ENCODE measurements at regions not wholly inside any gene's neighbourhood (a gene's known extent, or its start where the extent isn't known, plus 50 kb on each side); places are given as distances from the start of the nearest gene placed in this dataset.

GRCh38 chr7:35398518-35398917, 144.6 kb upstream of the TBX20 start:
- Histone ChIP-seq H3K9me3 (ENCODE audit: control insufficient read depth in 2 of 2, insufficient read depth in 1 of 2, low read length in 1 of 2) (no peaks in the 10 kb centered on the region), H3K27ac (ENCODE audit: low read depth in 1 of 2, low read length in 1 of 2) (no peak overlapping the region), H3K4me3 (ENCODE audit: low read length in 2 of 2) (no peak overlapping the region), H3K36me3 (ENCODE audit: control insufficient read depth in 2 of 2, insufficient read depth in 2 of 2, low read length in 1 of 2) (no peaks in the 10 kb centered on the region), H3K27me3 (ENCODE audit: control insufficient read depth in 2 of 2, insufficient read depth in 1 of 2, low read length in 1 of 2) (no peaks in the 10 kb centered on the region), H3K4me1 (ENCODE audit: control insufficient read depth in 2 of 2, insufficient read depth in 2 of 2, low read length in 2 of 2) (no peaks in the 10 kb centered on the region)
- no peak for DNase-seq (ENCODE audit: low read depth in 6 of 9, low spot score in 9 of 9)
- WGBS: 50% methylated on average over 4 of the region's 4 CpGs

- Histone ChIP-seq H3K4me3 (ENCODE audit: low read length in 2 of 2) (no peak overlapping the region), H3K36me3 (ENCODE audit: control insufficient read depth in 2 of 2, insufficient read depth in 2 of 2, low read length in 1 of 2) (no peaks in the 10 kb centered on the region), H3K27ac (ENCODE audit: low read depth in 1 of 2, low read length in 1 of 2) (no peak overlapping the region), H3K9me3 (ENCODE audit: control insufficient read depth in 2 of 2, insufficient read depth in 1 of 2, low read length in 1 of 2) (no peaks in the 10 kb centered on the region), H3K27me3 (ENCODE audit: control insufficient read depth in 2 of 2, insufficient read depth in 1 of 2, low read length in 1 of 2) (no peaks in the 10 kb centered on the region), H3K4me1 (ENCODE audit: control insufficient read depth in 2 of 2, insufficient read depth in 2 of 2, low read length in 2 of 2) (no peaks in the 10 kb centered on the region)
- WGBS: 85% methylated on average over 5 of the region's 5 CpGs
- no peak for DNase-seq (ENCODE audit: low read depth in 6 of 9, low spot score in 9 of 9)
Measured at GRCh38 chr7:35390146-35390545, 136.2 kb upstream of the TBX20 start.

GRCh38 chr7:35389636-35390035, 135.7 kb upstream of the TBX20 start:
- no peaks in the 10 kb centered on the region for H3K4me1 ChIP-seq (ENCODE audit: control insufficient read depth in 2 of 2, insufficient read depth in 2 of 2, low read length in 2 of 2)
- DNase-seq (ENCODE audit: low read depth in 6 of 9, low spot score in 9 of 9): no peak
- WGBS: 94% methylated on average over 3 of the region's 3 CpGs
- H3K36me3 ChIP-seq (ENCODE audit: control insufficient read depth in 2 of 2, insufficient read depth in 2 of 2, low read length in 1 of 2): no peaks in the 10 kb centered on the region
- no peak overlapping the region for H3K4me3 ChIP-seq (ENCODE audit: low read length in 2 of 2)
- no peak overlapping the region for H3K27ac ChIP-seq (ENCODE audit: low read depth in 1 of 2, low read length in 1 of 2)
- no peaks in the 10 kb centered on the region for H3K9me3 ChIP-seq (ENCODE audit: control insufficient read depth in 2 of 2, insufficient read depth in 1 of 2, low read length in 1 of 2)
- no peaks in the 10 kb centered on the region for H3K27me3 ChIP-seq (ENCODE audit: control insufficient read depth in 2 of 2, insufficient read depth in 1 of 2, low read length in 1 of 2)

- DNase-seq (ENCODE audit: low read depth in 6 of 9, low spot score in 9 of 9): no peak
- H3K4me3 ChIP-seq (ENCODE audit: low read length in 2 of 2): no peak overlapping the region
- no peaks in the 10 kb centered on the region for H3K27me3 ChIP-seq (ENCODE audit: control insufficient read depth in 2 of 2, insufficient read depth in 1 of 2, low read length in 1 of 2)
- H3K27ac ChIP-seq (ENCODE audit: low read depth in 1 of 2, low read length in 1 of 2): no peak overlapping the region
- no peaks in the 10 kb centered on the region for H3K4me1 ChIP-seq (ENCODE audit: control insufficient read depth in 2 of 2, insufficient read depth in 2 of 2, low read length in 2 of 2)
- WGBS: 96% methylated on average over 12 of the region's 12 CpGs
- H3K9me3 ChIP-seq (ENCODE audit: control insufficient read depth in 2 of 2, insufficient read depth in 1 of 2, low read length in 1 of 2): no peaks in the 10 kb centered on the region
- H3K36me3 ChIP-seq (ENCODE audit: control insufficient read depth in 2 of 2, insufficient read depth in 2 of 2, low read length in 1 of 2): no peaks in the 10 kb centered on the region
Measured at GRCh38 chr7:35386816-35387706, 133.2 kb upstream of the TBX20 start.

GRCh38 chr7:35386082-35386815, 132.3 kb upstream of the TBX20 start:
- no peaks in the 10 kb centered on the region for H3K27me3 ChIP-seq (ENCODE audit: control insufficient read depth in 2 of 2, insufficient read depth in 1 of 2, low read length in 1 of 2)
- H3K4me1 ChIP-seq (ENCODE audit: control insufficient read depth in 2 of 2, insufficient read depth in 2 of 2, low read length in 2 of 2): no peaks in the 10 kb centered on the region
- no peaks in the 10 kb centered on the region for H3K36me3 ChIP-seq (ENCODE audit: control insufficient read depth in 2 of 2, insufficient read depth in 2 of 2, low read length in 1 of 2)
- H3K9me3 ChIP-seq (ENCODE audit: control insufficient read depth in 2 of 2, insufficient read depth in 1 of 2, low read length in 1 of 2): no peaks in the 10 kb centered on the region
- WGBS: 96% methylated on average over 8 of the region's 8 CpGs
- no peak overlapping the region for H3K27ac ChIP-seq (ENCODE audit: low read depth in 1 of 2, low read length in 1 of 2)
- H3K4me3 ChIP-seq (ENCODE audit: low read length in 2 of 2): no peak overlapping the region
- no peak for DNase-seq (ENCODE audit: low read depth in 6 of 9, low spot score in 9 of 9)

GRCh38 chr7:35384761-35385700, 131.1 kb upstream of the TBX20 start:
- Histone ChIP-seq H3K27me3 (ENCODE audit: control insufficient read depth in 2 of 2, insufficient read depth in 1 of 2, low read length in 1 of 2) (no peaks in the 10 kb centered on the region), H3K4me3 (ENCODE audit: low read length in 2 of 2) (no peak overlapping the region), H3K27ac (ENCODE audit: low read depth in 1 of 2, low read length in 1 of 2) (no peak overlapping the region), H3K36me3 (ENCODE audit: control insufficient read depth in 2 of 2, insufficient read depth in 2 of 2, low read length in 1 of 2) (no peaks in the 10 kb centered on the region), H3K9me3 (ENCODE audit: control insufficient read depth in 2 of 2, insufficient read depth in 1 of 2, low read length in 1 of 2) (no peaks in the 10 kb centered on the region), H3K4me1 (ENCODE audit: control insufficient read depth in 2 of 2, insufficient read depth in 2 of 2, low read length in 2 of 2) (no peaks in the 10 kb centered on the region)
- WGBS: 94% methylated on average over 10 of the region's 10 CpGs
- DNase-seq (ENCODE audit: low read depth in 6 of 9, low spot score in 9 of 9): no peak

- Histone ChIP-seq H3K4me3 (ENCODE audit: low read length in 2 of 2) (no peak overlapping the region), H3K4me1 (ENCODE audit: control insufficient read depth in 2 of 2, insufficient read depth in 2 of 2, low read length in 2 of 2) (no peaks in the 10 kb centered on the region), H3K27ac (ENCODE audit: low read depth in 1 of 2, low read length in 1 of 2) (no peak overlapping the region), H3K27me3 (ENCODE audit: control insufficient read depth in 2 of 2, insufficient read depth in 1 of 2, low read length in 1 of 2) (no peaks in the 10 kb centered on the region), H3K9me3 (ENCODE audit: control insufficient read depth in 2 of 2, insufficient read depth in 1 of 2, low read length in 1 of 2) (peaks cover 0 to 3% of the 10 kb centered on the region in 2 donors), H3K36me3 (ENCODE audit: control insufficient read depth in 2 of 2, insufficient read depth in 2 of 2, low read length in 1 of 2) (no peaks in the 10 kb centered on the region)
- WGBS: 84% methylated on average over 6 of the region's 6 CpGs
- no peak for DNase-seq (ENCODE audit: low read depth in 6 of 9, low spot score in 9 of 9)
Measured at GRCh38 chr7:35380739-35381224, 126.9 kb upstream of the TBX20 start.

- DNase-seq (ENCODE audit: low read depth in 6 of 9, low spot score in 9 of 9): no peak
- WGBS: 96% methylated on average over 3 of the region's 3 CpGs
- H3K4me1 ChIP-seq (ENCODE audit: control insufficient read depth in 2 of 2, insufficient read depth in 2 of 2, low read length in 2 of 2): no peaks in the 10 kb centered on the region
- H3K4me3 ChIP-seq (ENCODE audit: low read length in 2 of 2): no peak overlapping the region
- no peaks in the 10 kb centered on the region for H3K27me3 ChIP-seq (ENCODE audit: control insufficient read depth in 2 of 2, insufficient read depth in 1 of 2, low read length in 1 of 2)
- no peaks in the 10 kb centered on the region for H3K36me3 ChIP-seq (ENCODE audit: control insufficient read depth in 2 of 2, insufficient read depth in 2 of 2, low read length in 1 of 2)
- no peak overlapping the region for H3K27ac ChIP-seq (ENCODE audit: low read depth in 1 of 2, low read length in 1 of 2)
- H3K9me3 ChIP-seq (ENCODE audit: control insufficient read depth in 2 of 2, insufficient read depth in 1 of 2, low read length in 1 of 2): peaks cover 0 to 3% of the 10 kb centered on the region in 2 donors
Measured at GRCh38 chr7:35379481-35379880, 125.6 kb upstream of the TBX20 start.

All from thymus (tissue), 11 donors.